ENCODE measurements at regions not wholly inside any gene's neighbourhood (a gene's known extent, or its start where the extent isn't known, plus 50 kb on each side); places are given as distances from the start of the nearest gene placed in this dataset.
"Not testable (repeated sequence)": the region's sequence is repeated elsewhere in the genome, so short reads cannot be mapped to it uniquely, and the experiment has no call there.

- H3K4ac ChIP-seq (ENCODE audit: low read depth in 1 of 2, low read length in 2 of 2); H3K27ac ChIP-seq (ENCODE audit: low read length, poor library complexity, severe bottlenecking); H3K9me3 ChIP-seq (ENCODE audit: control insufficient read depth, low read length); H3K18ac ChIP-seq (ENCODE audit: low read depth in 1 of 2, low read length in 2 of 2); H2BK12ac ChIP-seq (ENCODE audit: low read length in 2 of 2); H2AK5ac ChIP-seq (ENCODE audit: low read length, severe bottlenecking); H2BK5ac ChIP-seq (ENCODE audit: low read depth, low read length, poor library complexity, severe bottlenecking); H2BK15ac ChIP-seq (ENCODE audit: low read depth, poor library complexity, severe bottlenecking); H3K27me3 ChIP-seq (ENCODE audit: control insufficient read depth in 1 of 2, insufficient read depth in 1 of 2, low read length in 2 of 2); H3K23ac ChIP-seq (ENCODE audit: low read length in 2 of 2); H3K9ac ChIP-seq (ENCODE audit: low read length); H3K4me1 ChIP-seq (ENCODE audit: control insufficient read depth, insufficient read depth, low read depth, low read length); H3K14ac ChIP-seq (ENCODE audit: low read length in 2 of 2); H4K8ac ChIP-seq (ENCODE audit: low read length); H3K79me1 ChIP-seq (replicated peaks; ENCODE audit: low read length, poor library complexity, severe bottlenecking); H3K4me3 ChIP-seq (ENCODE audit: insufficient read depth in 1 of 2, low read depth in 1 of 2, low read length in 2 of 2); DNase-seq; H3K4me2 ChIP-seq (ENCODE audit: low read length, poor library complexity, severe bottlenecking); H3K36me3 ChIP-seq (ENCODE audit: control insufficient read depth in 1 of 2, insufficient read depth in 2 of 2, low read depth in 1 of 2, low read length in 2 of 2); H4K91ac ChIP-seq (ENCODE audit: low read length); H2AFZ ChIP-seq (ENCODE audit: low read depth, low read length); H2BK120ac ChIP-seq (ENCODE audit: low read depth, low read length): not testable (repeated sequence)
- 84% methylated on average over 12 of the region's 12 CpGs for WGBS
These were observed 75.6 kb downstream of the MRPL39 start for GRCh38 chr21:25531538-25532250.

GRCh38 chr21:25528515-25528914 is 78.8 kb downstream of the MRPL39 start:
- Histone ChIP-seq H2BK120ac (ENCODE audit: low read depth, low read length) (no peak overlapping the region), H3K4me3 (ENCODE audit: insufficient read depth in 1 of 2, low read depth in 1 of 2, low read length in 2 of 2) (no peak overlapping the region), H2BK15ac (ENCODE audit: low read depth, poor library complexity, severe bottlenecking) (no peak overlapping the region), H3K18ac (ENCODE audit: low read depth in 1 of 2, low read length in 2 of 2) (no peak overlapping the region), H4K91ac (ENCODE audit: low read length) (no peak overlapping the region), H3K4ac (ENCODE audit: low read depth in 1 of 2, low read length in 2 of 2) (no peak overlapping the region), H4K8ac (ENCODE audit: low read length) (no peak overlapping the region), H3K23ac (ENCODE audit: low read length in 2 of 2) (no peak overlapping the region), H3K79me1 (replicated peaks; ENCODE audit: low read length, poor library complexity, severe bottlenecking) (no peaks in the 10 kb centered on the region), H2BK5ac (ENCODE audit: low read depth, low read length, poor library complexity, severe bottlenecking) (no peak overlapping the region), H3K27ac (ENCODE audit: low read length, poor library complexity, severe bottlenecking) (no peak overlapping the region), H3K36me3 (ENCODE audit: control insufficient read depth in 1 of 2, insufficient read depth in 2 of 2, low read depth in 1 of 2, low read length in 2 of 2) (no peaks in the 10 kb centered on the region), H3K9me3 (ENCODE audit: control insufficient read depth, low read length) (no peaks in the 10 kb centered on the region), H3K9ac (ENCODE audit: low read length) (no peak overlapping the region), H3K4me2 (ENCODE audit: low read length, poor library complexity, severe bottlenecking) (no peak overlapping the region), H2AK5ac (ENCODE audit: low read length, severe bottlenecking) (no peak overlapping the region), H3K27me3 (ENCODE audit: control insufficient read depth in 1 of 2, insufficient read depth in 1 of 2, low read length in 2 of 2) (no peaks in the 10 kb centered on the region), H3K4me1 (ENCODE audit: control insufficient read depth, insufficient read depth, low read depth, low read length) (no peaks in the 10 kb centered on the region), H2AFZ (ENCODE audit: low read depth, low read length) (no peak overlapping the region), H3K14ac (ENCODE audit: low read length in 2 of 2) (no peak overlapping the region), H2BK12ac (ENCODE audit: low read length in 2 of 2) (no peak overlapping the region)
- DNase-seq: no peak
- no CpG with 5 or more reads among the region's 2 CpGs for WGBS

GRCh38 chr21:25518491-25518911 is 88.8 kb downstream of the MRPL39 start:
- no peak overlapping the region for H2BK12ac ChIP-seq (ENCODE audit: low read length in 2 of 2)
- H3K4ac ChIP-seq (ENCODE audit: low read depth in 1 of 2, low read length in 2 of 2): no peak overlapping the region
- H3K27ac ChIP-seq (ENCODE audit: low read length, poor library complexity, severe bottlenecking): no peak overlapping the region
- 84% methylated on average over 3 of the region's 3 CpGs for WGBS
- H3K18ac ChIP-seq (ENCODE audit: low read depth in 1 of 2, low read length in 2 of 2): no peak overlapping the region
- peak; percentile 0 for DNase-seq
- H3K9me3 ChIP-seq (ENCODE audit: control insufficient read depth, low read length): peaks cover 3% of the 10 kb centered on the region
- peaks cover 2% of the 10 kb centered on the region for H3K4me1 ChIP-seq (ENCODE audit: control insufficient read depth, insufficient read depth, low read depth, low read length)
- H2BK15ac ChIP-seq (ENCODE audit: low read depth, poor library complexity, severe bottlenecking): no peak overlapping the region
- no peak overlapping the region for H2AFZ ChIP-seq (ENCODE audit: low read depth, low read length)
- H2BK5ac ChIP-seq (ENCODE audit: low read depth, low read length, poor library complexity, severe bottlenecking): no peak overlapping the region
- no peaks in the 10 kb centered on the region for H3K36me3 ChIP-seq (ENCODE audit: control insufficient read depth in 1 of 2, insufficient read depth in 2 of 2, low read depth in 1 of 2, low read length in 2 of 2)
- H3K4me3 ChIP-seq (ENCODE audit: insufficient read depth in 1 of 2, low read depth in 1 of 2, low read length in 2 of 2): no peak overlapping the region
- H4K8ac ChIP-seq (ENCODE audit: low read length): peak overlapping the region; percentile 60
- H2AK5ac ChIP-seq (ENCODE audit: low read length, severe bottlenecking): no peak overlapping the region
- no peaks in the 10 kb centered on the region for H3K27me3 ChIP-seq (ENCODE audit: control insufficient read depth in 1 of 2, insufficient read depth in 1 of 2, low read length in 2 of 2)
- no peak overlapping the region for H3K9ac ChIP-seq (ENCODE audit: low read length)
- no peak overlapping the region for H4K91ac ChIP-seq (ENCODE audit: low read length)
- H2BK120ac ChIP-seq (ENCODE audit: low read depth, low read length): no peak overlapping the region
- no peak overlapping the region for H3K23ac ChIP-seq (ENCODE audit: low read length in 2 of 2)
- no peak overlapping the region for H3K4me2 ChIP-seq (ENCODE audit: low read length, poor library complexity, severe bottlenecking)
- no peaks in the 10 kb centered on the region for H3K79me1 ChIP-seq (replicated peaks; ENCODE audit: low read length, poor library complexity, severe bottlenecking)
- H3K14ac ChIP-seq (ENCODE audit: low read length in 2 of 2): no peak overlapping the region

- Histone ChIP-seq H3K9ac (ENCODE audit: low read length) (no peak overlapping the region), H4K91ac (ENCODE audit: low read length) (no peak overlapping the region), H2AFZ (ENCODE audit: low read depth, low read length) (peak overlapping the region; percentile 4), H3K4me1 (ENCODE audit: control insufficient read depth, insufficient read depth, low read depth, low read length) (peaks cover 2% of the 10 kb centered on the region), H3K79me1 (replicated peaks; ENCODE audit: low read length, poor library complexity, severe bottlenecking) (no peaks in the 10 kb centered on the region), H4K8ac (ENCODE audit: low read length) (no peak overlapping the region), H2BK12ac (ENCODE audit: low read length in 2 of 2) (no peak overlapping the region), H2BK15ac (ENCODE audit: low read depth, poor library complexity, severe bottlenecking) (no peak overlapping the region), H2BK120ac (ENCODE audit: low read depth, low read length) (no peak overlapping the region), H3K4me3 (ENCODE audit: insufficient read depth in 1 of 2, low read depth in 1 of 2, low read length in 2 of 2) (no peak overlapping the region), H2BK5ac (ENCODE audit: low read depth, low read length, poor library complexity, severe bottlenecking) (no peak overlapping the region), H3K4me2 (ENCODE audit: low read length, poor library complexity, severe bottlenecking) (no peak overlapping the region), H3K9me3 (ENCODE audit: control insufficient read depth, low read length) (no peaks in the 10 kb centered on the region), H3K27me3 (ENCODE audit: control insufficient read depth in 1 of 2, insufficient read depth in 1 of 2, low read length in 2 of 2) (no peaks in the 10 kb centered on the region), H3K36me3 (ENCODE audit: control insufficient read depth in 1 of 2, insufficient read depth in 2 of 2, low read depth in 1 of 2, low read length in 2 of 2) (no peaks in the 10 kb centered on the region), H2AK5ac (ENCODE audit: low read length, severe bottlenecking) (no peak overlapping the region), H3K27ac (ENCODE audit: low read length, poor library complexity, severe bottlenecking) (no peak overlapping the region), H3K14ac (ENCODE audit: low read length in 2 of 2) (no peak overlapping the region), H3K4ac (ENCODE audit: low read depth in 1 of 2, low read length in 2 of 2) (no peak overlapping the region), H3K18ac (ENCODE audit: low read depth in 1 of 2, low read length in 2 of 2) (no peak overlapping the region), H3K23ac (ENCODE audit: low read length in 2 of 2) (no peak overlapping the region)
- 93% methylated on average over 2 of the region's 3 CpGs for WGBS
- no peak for DNase-seq
These were observed 91.5 kb downstream of the MRPL39 start for GRCh38 chr21:25515484-25516405.

Data from mesenchymal stem cell (in vitro differentiated cells and primary cell).